ENCODE measurements at regions not wholly inside any gene's neighbourhood (a gene's known extent, or its start where the extent isn't known, plus 50 kb on each side); places are given as distances from the start of the nearest gene placed in this dataset.

- Histone ChIP-seq H3K4me1 (ENCODE audit: control insufficient read depth in 5 of 5, insufficient read depth in 5 of 5, low read length in 5 of 5) (peaks cover 0 to 9% (median 0%) of the 10 kb centered on the region in 5 donors), H3K27me3 (ENCODE audit: control insufficient read depth in 5 of 5, insufficient read depth in 4 of 5, low read length in 5 of 5) (no peaks in the 10 kb centered on the region), H3K27ac (ENCODE audit: low read depth, low read length) (peak overlapping the region; percentile 58), H3K9ac (ENCODE audit: low read length in 5 of 5) (no peak overlapping the region), H3K9me3 (ENCODE audit: control insufficient read depth in 5 of 5, low read length in 5 of 5) (peaks cover 0 to 4% (median 0%) of the 10 kb centered on the region in 5 donors), H3K36me3 (ENCODE audit: control insufficient read depth in 5 of 5, insufficient read depth in 5 of 5, low read length in 5 of 5) (no peaks in the 10 kb centered on the region), H3K4me3 (ENCODE audit: low read depth in 1 of 5, low read length in 5 of 5) (no peak overlapping the region)
Observed at GRCh38 chr14:54211551-54212308, 185.1 kb upstream of the CDKN3 start.

- H3K27me3 ChIP-seq (ENCODE audit: control insufficient read depth in 5 of 5, insufficient read depth in 4 of 5, low read length in 5 of 5) = no peaks in the 10 kb centered on the region
- H3K36me3 ChIP-seq (ENCODE audit: control insufficient read depth in 5 of 5, insufficient read depth in 5 of 5, low read length in 5 of 5) = no peaks in the 10 kb centered on the region
- peaks cover 0 to 8% (median 0%) of the 10 kb centered on the region in 5 donors for H3K4me1 ChIP-seq (ENCODE audit: control insufficient read depth in 5 of 5, insufficient read depth in 5 of 5, low read length in 5 of 5)
- no peak overlapping the region for H3K4me3 ChIP-seq (ENCODE audit: low read depth in 1 of 5, low read length in 5 of 5)
- no peak overlapping the region for H3K9ac ChIP-seq (ENCODE audit: low read length in 5 of 5)
- peaks cover 0 to 4% (median 0%) of the 10 kb centered on the region in 5 donors for H3K9me3 ChIP-seq (ENCODE audit: control insufficient read depth in 5 of 5, low read length in 5 of 5)
- H3K27ac ChIP-seq (ENCODE audit: low read depth, low read length) = no peak overlapping the region
Observed at GRCh38 chr14:54213536-54213935, 183.3 kb upstream of the CDKN3 start.

GRCh38 chr14:54216827-54217226 is 180.0 kb upstream of the CDKN3 start:
- no peak overlapping the region for H3K27ac ChIP-seq (ENCODE audit: low read depth, low read length)
- H3K9ac ChIP-seq (ENCODE audit: low read length in 5 of 5) = no peak overlapping the region
- no peaks in the 10 kb centered on the region for H3K36me3 ChIP-seq (ENCODE audit: control insufficient read depth in 5 of 5, insufficient read depth in 5 of 5, low read length in 5 of 5)
- no peak overlapping the region for H3K4me3 ChIP-seq (ENCODE audit: low read depth in 1 of 5, low read length in 5 of 5)
- H3K4me1 ChIP-seq (ENCODE audit: control insufficient read depth in 5 of 5, insufficient read depth in 5 of 5, low read length in 5 of 5) = peaks cover 0 to 21% (median 18%) of the 10 kb centered on the region in 5 donors
- H3K27me3 ChIP-seq (ENCODE audit: control insufficient read depth in 5 of 5, insufficient read depth in 4 of 5, low read length in 5 of 5) = peaks cover 0 to 21% (median 11%) of the 10 kb centered on the region in 5 donors
- H3K9me3 ChIP-seq (ENCODE audit: control insufficient read depth in 5 of 5, low read length in 5 of 5) = peaks cover 0 to 4% (median 0%) of the 10 kb centered on the region in 5 donors

- no peak overlapping the region for H3K27ac ChIP-seq (ENCODE audit: low read depth, low read length)
- peak overlapping the region; percentile 39 to 63 (median 44) for H3K4me3 ChIP-seq (ENCODE audit: low read depth in 1 of 5, low read length in 5 of 5)
- H3K4me1 ChIP-seq (ENCODE audit: control insufficient read depth in 5 of 5, insufficient read depth in 5 of 5, low read length in 5 of 5) = peaks cover 0 to 23% (median 18%) of the 10 kb centered on the region in 5 donors
- no peak overlapping the region for H3K9ac ChIP-seq (ENCODE audit: low read length in 5 of 5)
- H3K9me3 ChIP-seq (ENCODE audit: control insufficient read depth in 5 of 5, low read length in 5 of 5) = no peaks in the 10 kb centered on the region
- H3K27me3 ChIP-seq (ENCODE audit: control insufficient read depth in 5 of 5, insufficient read depth in 4 of 5, low read length in 5 of 5) = peaks cover 0 to 29% (median 11%) of the 10 kb centered on the region in 5 donors
- H3K36me3 ChIP-seq (ENCODE audit: control insufficient read depth in 5 of 5, insufficient read depth in 5 of 5, low read length in 5 of 5) = no peaks in the 10 kb centered on the region
Observed at GRCh38 chr14:54219261-54220070, 177.3 kb upstream of the CDKN3 start.

- peaks cover 0 to 23% (median 18%) of the 10 kb centered on the region in 5 donors for H3K4me1 ChIP-seq (ENCODE audit: control insufficient read depth in 5 of 5, insufficient read depth in 5 of 5, low read length in 5 of 5)
- H3K4me3 ChIP-seq (ENCODE audit: low read depth in 1 of 5, low read length in 5 of 5) = peak overlapping the region; percentile 39 to 77 (median 50)
- peaks cover 0 to 29% (median 11%) of the 10 kb centered on the region in 5 donors for H3K27me3 ChIP-seq (ENCODE audit: control insufficient read depth in 5 of 5, insufficient read depth in 4 of 5, low read length in 5 of 5)
- H3K36me3 ChIP-seq (ENCODE audit: control insufficient read depth in 5 of 5, insufficient read depth in 5 of 5, low read length in 5 of 5) = no peaks in the 10 kb centered on the region
- peak overlapping the region in 1 of 5 donors; percentile 17 for H3K9ac ChIP-seq (ENCODE audit: low read length in 5 of 5)
- H3K9me3 ChIP-seq (ENCODE audit: control insufficient read depth in 5 of 5, low read length in 5 of 5) = no peaks in the 10 kb centered on the region
- H3K27ac ChIP-seq (ENCODE audit: low read depth, low read length) = no peak overlapping the region
Observed at GRCh38 chr14:54220071-54220703, 176.6 kb upstream of the CDKN3 start.

- no peaks in the 10 kb centered on the region for H3K36me3 ChIP-seq (ENCODE audit: control insufficient read depth in 5 of 5, insufficient read depth in 5 of 5, low read length in 5 of 5)
- peak overlapping the region in 1 of 5 donors; percentile 17 for H3K9ac ChIP-seq (ENCODE audit: low read length in 5 of 5)
- no peaks in the 10 kb centered on the region for H3K9me3 ChIP-seq (ENCODE audit: control insufficient read depth in 5 of 5, low read length in 5 of 5)
- H3K27ac ChIP-seq (ENCODE audit: low read depth, low read length) = no peak overlapping the region
- peaks cover 0 to 23% (median 18%) of the 10 kb centered on the region in 5 donors for H3K4me1 ChIP-seq (ENCODE audit: control insufficient read depth in 5 of 5, insufficient read depth in 5 of 5, low read length in 5 of 5)
- peak overlapping the region; percentile 39 to 77 (median 50) for H3K4me3 ChIP-seq (ENCODE audit: low read depth in 1 of 5, low read length in 5 of 5)
- H3K27me3 ChIP-seq (ENCODE audit: control insufficient read depth in 5 of 5, insufficient read depth in 4 of 5, low read length in 5 of 5) = peaks cover 0 to 29% (median 11%) of the 10 kb centered on the region in 5 donors
Observed at GRCh38 chr14:54220704-54221431, 175.9 kb upstream of the CDKN3 start.

- no peak overlapping the region for H3K9ac ChIP-seq (ENCODE audit: low read length in 5 of 5)
- peaks cover 0 to 29% (median 11%) of the 10 kb centered on the region in 5 donors for H3K27me3 ChIP-seq (ENCODE audit: control insufficient read depth in 5 of 5, insufficient read depth in 4 of 5, low read length in 5 of 5)
- H3K27ac ChIP-seq (ENCODE audit: low read depth, low read length) = no peak overlapping the region
- no peaks in the 10 kb centered on the region for H3K9me3 ChIP-seq (ENCODE audit: control insufficient read depth in 5 of 5, low read length in 5 of 5)
- H3K36me3 ChIP-seq (ENCODE audit: control insufficient read depth in 5 of 5, insufficient read depth in 5 of 5, low read length in 5 of 5) = no peaks in the 10 kb centered on the region
- no peak overlapping the region for H3K4me3 ChIP-seq (ENCODE audit: low read depth in 1 of 5, low read length in 5 of 5)
- peaks cover 0 to 23% (median 18%) of the 10 kb centered on the region in 5 donors for H3K4me1 ChIP-seq (ENCODE audit: control insufficient read depth in 5 of 5, insufficient read depth in 5 of 5, low read length in 5 of 5)
Observed at GRCh38 chr14:54221432-54221803, 175.4 kb upstream of the CDKN3 start.

GRCh38 chr14:54221971-54222370 is 174.8 kb upstream of the CDKN3 start:
- Histone ChIP-seq H3K9ac (ENCODE audit: low read length in 5 of 5) (no peak overlapping the region), H3K36me3 (ENCODE audit: control insufficient read depth in 5 of 5, insufficient read depth in 5 of 5, low read length in 5 of 5) (no peaks in the 10 kb centered on the region), H3K27ac (ENCODE audit: low read depth, low read length) (no peak overlapping the region), H3K27me3 (ENCODE audit: control insufficient read depth in 5 of 5, insufficient read depth in 4 of 5, low read length in 5 of 5) (peaks cover 0 to 29% (median 11%) of the 10 kb centered on the region in 5 donors), H3K4me1 (ENCODE audit: control insufficient read depth in 5 of 5, insufficient read depth in 5 of 5, low read length in 5 of 5) (peaks cover 0 to 23% (median 18%) of the 10 kb centered on the region in 5 donors), H3K9me3 (ENCODE audit: control insufficient read depth in 5 of 5, low read length in 5 of 5) (no peaks in the 10 kb centered on the region), H3K4me3 (ENCODE audit: low read depth in 1 of 5, low read length in 5 of 5) (no peak overlapping the region)

GRCh38 chr14:54223831-54224402 is 172.9 kb upstream of the CDKN3 start:
- H3K4me3 ChIP-seq (ENCODE audit: low read depth in 1 of 5, low read length in 5 of 5) = no peak overlapping the region
- H3K27ac ChIP-seq (ENCODE audit: low read depth, low read length) = no peak overlapping the region
- H3K9ac ChIP-seq (ENCODE audit: low read length in 5 of 5) = no peak overlapping the region
- peaks cover 0 to 27% (median 11%) of the 10 kb centered on the region in 5 donors for H3K27me3 ChIP-seq (ENCODE audit: control insufficient read depth in 5 of 5, insufficient read depth in 4 of 5, low read length in 5 of 5)
- H3K9me3 ChIP-seq (ENCODE audit: control insufficient read depth in 5 of 5, low read length in 5 of 5) = no peaks in the 10 kb centered on the region
- H3K4me1 ChIP-seq (ENCODE audit: control insufficient read depth in 5 of 5, insufficient read depth in 5 of 5, low read length in 5 of 5) = peaks cover 0 to 23% (median 18%) of the 10 kb centered on the region in 5 donors
- no peaks in the 10 kb centered on the region for H3K36me3 ChIP-seq (ENCODE audit: control insufficient read depth in 5 of 5, insufficient read depth in 5 of 5, low read length in 5 of 5)
